ENCODE measurements at regions not wholly inside any gene's neighbourhood (a gene's known extent, or its start where the extent isn't known, plus 50 kb on each side); places are given as distances from the start of the nearest gene placed in this dataset.

GRCh38 chr9:135370411-135371375 lies 108.9 kb upstream of the PPP1R26 start:
- no peak for TF ChIP-seq CTCF (IDR thresholded peaks at IDR 0.05; ENCODE audit: insufficient read depth, low read length, poor library complexity, severe bottlenecking)
- TF ChIP-seq EZH2phosphoT487 (conservative IDR thresholded peaks at IDR 0.05; ENCODE audit: low read length): no peak
